ENCODE measurements at regions not wholly inside any gene's neighbourhood (a gene's known extent, or its start where the extent isn't known, plus 50 kb on each side); places are given as distances from the start of the nearest gene placed in this dataset.

DNA sequence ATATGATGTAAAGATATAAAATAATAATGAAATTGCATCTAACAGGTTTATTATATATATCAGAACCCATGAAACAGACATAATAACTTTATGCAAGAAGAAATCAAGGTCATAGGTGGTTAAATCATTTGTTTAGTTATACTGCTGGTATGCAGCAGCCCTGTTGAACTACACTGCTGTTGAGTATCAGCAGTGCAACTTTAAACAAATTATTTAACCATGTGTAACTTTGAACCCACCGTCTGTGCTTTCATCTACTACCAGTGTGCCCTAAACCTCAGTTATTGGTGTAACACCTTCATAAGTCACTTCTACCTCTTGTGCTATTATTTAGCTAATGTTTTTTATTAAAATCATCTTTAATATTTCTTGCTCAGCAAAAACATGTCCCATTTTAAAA lies 262.3 kb upstream of the CRY1 start:
- H3K9me3 ChIP-seq (ENCODE audit: insufficient read depth, low read depth, low read length) = no peaks in the 10 kb centered on the region
- no peaks in the 10 kb centered on the region for H4K20me1 ChIP-seq (ENCODE audit: insufficient read depth, low read length, poor library complexity, severe bottlenecking)
- H3K79me2 ChIP-seq (ENCODE audit: insufficient read depth, low read length) = 0 out of 2 replicates have a peak, but pooled peaks cover 6% of the 10 kb centered on the region
- peaks cover 13% of the 10 kb centered on the region for H3K4me1 ChIP-seq (ENCODE audit: insufficient read depth, low read length, poor library complexity, severe bottlenecking)
- H3K27me3 ChIP-seq (ENCODE audit: insufficient read depth, low read length, poor library complexity, severe bottlenecking) = no peaks in the 10 kb centered on the region
- no peak overlapping the region for H3K4me3 ChIP-seq (ENCODE audit: low read length, poor library complexity, severe bottlenecking)
- TF ChIP-seq CTCF (conservative IDR thresholded peaks at IDR 0.05; ENCODE audit: low read length) (no peak), EZH2phosphoT487 (IDR thresholded peaks at IDR 0.05; ENCODE audit: borderline replicate concordance) (no peak)
- no peaks in the 10 kb centered on the region for H3F3A ChIP-seq (ENCODE audit: low read depth)
- no peak overlapping the region for H3K9ac ChIP-seq (ENCODE audit: low read depth, low read length, poor library complexity, severe bottlenecking)
- no peak overlapping the region for H3K4me2 ChIP-seq (ENCODE audit: low read depth, low read length, poor library complexity, severe bottlenecking)
- H3K36me3 ChIP-seq (ENCODE audit: insufficient read depth, low read length) = no peaks in the 10 kb centered on the region
- H2AFZ ChIP-seq (ENCODE audit: low read length) = no peak overlapping the region
- H3K9me2 ChIP-seq (replicated peaks; ENCODE audit: low read depth, low read length) = no peaks in the 10 kb centered on the region

- no peaks in the 10 kb centered on the region for H4K20me1 ChIP-seq (ENCODE audit: insufficient read depth, low read length, poor library complexity, severe bottlenecking)
- H3K9ac ChIP-seq (ENCODE audit: low read depth, low read length, poor library complexity, severe bottlenecking) = no peak overlapping the region
- no peaks in the 10 kb centered on the region for H3K9me2 ChIP-seq (replicated peaks; ENCODE audit: low read depth, low read length)
- H3K36me3 ChIP-seq (ENCODE audit: insufficient read depth, low read length) = no peaks in the 10 kb centered on the region
- H2AFZ ChIP-seq (ENCODE audit: low read length) = no peak overlapping the region
- no peak for TF ChIP-seq CTCF (conservative IDR thresholded peaks at IDR 0.05; ENCODE audit: low read length)
- TF ChIP-seq EZH2phosphoT487 (IDR thresholded peaks at IDR 0.05; ENCODE audit: borderline replicate concordance) = no peak
- no peaks in the 10 kb centered on the region for H3F3A ChIP-seq (ENCODE audit: low read depth)
- 0 out of 2 replicates have a peak, but pooled peaks cover 6% of the 10 kb centered on the region for H3K79me2 ChIP-seq (ENCODE audit: insufficient read depth, low read length)
- H3K4me2 ChIP-seq (ENCODE audit: low read depth, low read length, poor library complexity, severe bottlenecking) = no peak overlapping the region
- H3K4me3 ChIP-seq (ENCODE audit: low read length, poor library complexity, severe bottlenecking) = no peak overlapping the region
- H3K9me3 ChIP-seq (ENCODE audit: insufficient read depth, low read depth, low read length) = no peaks in the 10 kb centered on the region
- H3K4me1 ChIP-seq (ENCODE audit: insufficient read depth, low read length, poor library complexity, severe bottlenecking) = peaks cover 13% of the 10 kb centered on the region
- no peaks in the 10 kb centered on the region for H3K27me3 ChIP-seq (ENCODE audit: insufficient read depth, low read length, poor library complexity, severe bottlenecking)
Measured at GRCh38 chr12:107356266-107356936, 263.1 kb upstream of the CRY1 start.

DNA sequence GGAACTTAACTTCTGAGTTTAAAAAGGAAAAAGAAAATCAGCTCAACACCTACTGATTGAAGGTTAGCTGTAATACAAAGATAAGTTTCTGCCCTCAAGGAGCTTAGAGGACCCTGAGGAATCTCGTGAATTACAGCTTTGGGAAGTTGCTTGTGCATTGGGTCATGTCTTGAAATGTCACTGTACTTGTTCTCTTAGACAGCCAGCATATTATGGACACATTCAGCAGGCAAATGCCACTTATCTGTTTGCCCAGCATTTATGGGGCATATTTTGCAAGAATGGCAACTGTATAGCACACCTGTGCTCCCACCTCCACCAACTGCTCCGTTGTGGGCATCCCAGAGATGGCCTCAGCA lies 263.6 kb upstream of the CRY1 start:
- no peaks in the 10 kb centered on the region for H4K20me1 ChIP-seq (ENCODE audit: insufficient read depth, low read length, poor library complexity, severe bottlenecking)
- no peak overlapping the region for H2AFZ ChIP-seq (ENCODE audit: low read length)
- 0 out of 2 replicates have a peak, but pooled peaks cover 6% of the 10 kb centered on the region for H3K79me2 ChIP-seq (ENCODE audit: insufficient read depth, low read length)
- no peak overlapping the region for H3K4me2 ChIP-seq (ENCODE audit: low read depth, low read length, poor library complexity, severe bottlenecking)
- H3K4me3 ChIP-seq (ENCODE audit: low read length, poor library complexity, severe bottlenecking) = no peak overlapping the region
- H3K9me3 ChIP-seq (ENCODE audit: insufficient read depth, low read depth, low read length) = no peaks in the 10 kb centered on the region
- H3K9ac ChIP-seq (ENCODE audit: low read depth, low read length, poor library complexity, severe bottlenecking) = no peak overlapping the region
- peaks cover 12% of the 10 kb centered on the region for H3K4me1 ChIP-seq (ENCODE audit: insufficient read depth, low read length, poor library complexity, severe bottlenecking)
- H3K27me3 ChIP-seq (ENCODE audit: insufficient read depth, low read length, poor library complexity, severe bottlenecking) = no peaks in the 10 kb centered on the region
- H3K9me2 ChIP-seq (replicated peaks; ENCODE audit: low read depth, low read length) = no peaks in the 10 kb centered on the region
- no peaks in the 10 kb centered on the region for H3F3A ChIP-seq (ENCODE audit: low read depth)
- TF ChIP-seq CTCF (conservative IDR thresholded peaks at IDR 0.05; ENCODE audit: low read length) = no peak
- TF ChIP-seq EZH2phosphoT487 (IDR thresholded peaks at IDR 0.05; ENCODE audit: borderline replicate concordance) = no peak
- no peaks in the 10 kb centered on the region for H3K36me3 ChIP-seq (ENCODE audit: insufficient read depth, low read length)
